ENCODE measurements at regions not wholly inside any gene's neighbourhood (a gene's known extent, or its start where the extent isn't known, plus 50 kb on each side); places are given as distances from the start of the nearest gene placed in this dataset.

DNA sequence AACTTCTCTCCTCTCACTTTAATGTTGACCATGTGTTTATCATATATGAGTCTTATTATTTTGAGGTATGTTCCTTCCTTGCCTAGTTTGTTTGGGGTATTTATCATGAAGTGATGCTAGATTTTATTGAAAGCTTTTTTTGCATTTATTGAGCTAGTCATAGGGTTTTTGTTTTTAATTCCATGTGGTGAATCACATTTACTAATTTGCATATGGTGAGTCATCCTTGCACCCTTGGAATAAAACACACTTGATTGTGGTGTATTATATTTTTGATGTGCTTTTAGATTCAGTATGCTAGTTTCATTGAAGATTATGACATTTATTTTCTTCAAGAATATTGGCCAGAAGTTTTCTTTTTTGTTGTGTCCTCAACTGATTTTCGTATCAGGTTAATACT is 464.6 kb downstream of the PCDH18 start:
- no peak for DNase-seq (ENCODE audit: low spot score)

DNA sequence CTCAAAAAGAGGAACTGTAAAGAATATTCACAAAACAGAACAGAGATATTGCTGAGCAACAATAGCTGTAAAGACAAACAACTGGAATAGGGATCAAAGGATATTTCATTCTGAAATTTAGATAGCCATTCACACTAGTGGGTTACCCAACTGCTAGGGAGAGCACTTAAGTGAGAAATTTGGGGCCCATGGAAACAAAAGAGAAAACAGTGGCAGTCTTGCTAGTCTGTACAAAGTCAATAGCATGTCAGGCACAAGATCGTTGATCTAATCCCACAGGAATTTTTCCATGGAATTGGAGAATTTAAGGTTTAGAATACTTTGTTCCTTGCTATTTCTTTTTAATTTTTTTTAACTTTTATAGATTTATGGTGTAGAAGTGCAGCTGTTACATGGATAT is 467.0 kb downstream of the PCDH18 start:
- no peak for DNase-seq (ENCODE audit: low spot score)

DNA sequence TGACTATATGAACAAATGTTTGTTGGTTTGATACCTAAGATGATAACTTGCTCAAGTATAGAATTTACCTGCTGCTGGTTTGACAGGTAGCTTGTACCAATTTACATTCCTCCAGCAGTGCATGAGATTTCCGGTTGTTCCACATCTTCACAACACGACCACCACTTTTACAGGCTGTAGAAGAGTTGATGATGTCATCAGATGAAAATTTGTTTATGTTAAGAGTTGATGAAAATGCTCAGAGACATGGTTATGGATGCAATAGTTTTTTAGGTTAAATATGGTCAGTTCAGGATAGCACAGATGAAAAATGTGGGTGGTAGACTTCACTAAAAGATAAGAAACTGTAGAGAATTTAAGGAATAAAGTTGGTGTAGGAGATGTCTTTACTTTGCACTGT is 468.3 kb downstream of the PCDH18 start:
- DNase-seq (ENCODE audit: low spot score): no peak

DNA sequence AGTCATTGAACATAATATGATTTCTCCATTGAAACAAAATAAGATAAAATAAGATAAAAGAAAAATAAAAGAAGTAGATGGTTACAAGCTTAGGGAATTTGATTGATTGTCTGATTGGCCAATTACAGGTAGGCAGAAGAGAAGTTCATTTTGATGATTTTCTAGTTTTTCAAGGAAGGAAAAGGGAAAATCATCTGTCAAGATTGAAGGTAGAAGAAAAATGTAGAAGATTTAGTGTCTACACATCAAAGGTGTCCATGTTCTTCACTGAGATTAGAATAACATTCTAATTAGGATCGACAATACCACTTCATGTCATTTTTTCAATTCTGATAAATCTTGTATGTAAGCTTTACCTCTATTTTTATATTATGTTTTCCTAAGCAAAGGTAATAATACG is 489.1 kb downstream of the PCDH18 start:
- DNase-seq (ENCODE audit: low spot score): no peak

DNA sequence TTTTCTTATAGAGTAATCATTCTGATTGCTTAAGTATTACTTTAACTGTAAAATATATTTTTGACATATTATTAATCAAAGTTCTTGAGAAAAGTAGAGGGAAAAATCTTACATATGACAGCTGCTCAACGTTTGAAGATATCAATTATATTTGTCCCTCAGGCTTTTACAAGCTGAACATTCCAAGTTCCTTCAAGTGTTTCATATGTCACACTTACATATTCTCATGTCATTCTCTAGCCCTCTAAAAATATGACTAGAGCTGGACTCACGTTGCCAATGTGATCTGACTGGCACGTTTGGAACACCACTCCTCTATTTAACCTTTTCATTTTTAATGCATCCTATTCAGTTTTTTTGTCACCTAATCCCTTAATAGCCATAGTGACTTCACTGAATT is 492.9 kb downstream of the PCDH18 start:
- DNase-seq (ENCODE audit: low spot score): no peak

DNA sequence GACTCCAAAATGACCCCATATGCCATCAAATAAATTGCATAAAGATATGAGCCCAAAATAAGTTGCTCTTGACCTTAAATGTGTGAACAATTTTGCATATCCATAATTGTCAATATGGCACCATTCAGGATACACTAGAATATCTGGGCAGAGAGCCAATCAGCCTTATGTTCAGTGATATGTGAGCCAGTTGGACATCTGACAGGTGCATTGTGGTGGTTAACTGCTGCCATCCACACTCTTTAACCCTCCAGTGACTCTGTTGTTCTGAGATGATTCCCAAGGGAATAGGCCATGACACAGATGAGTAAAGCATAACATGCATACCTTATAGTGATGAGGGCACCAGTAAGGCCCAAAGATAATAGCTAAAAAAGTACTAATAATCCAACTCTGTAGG is 500.1 kb downstream of the PCDH18 start:
- no peak for DNase-seq (ENCODE audit: low spot score)

DNA sequence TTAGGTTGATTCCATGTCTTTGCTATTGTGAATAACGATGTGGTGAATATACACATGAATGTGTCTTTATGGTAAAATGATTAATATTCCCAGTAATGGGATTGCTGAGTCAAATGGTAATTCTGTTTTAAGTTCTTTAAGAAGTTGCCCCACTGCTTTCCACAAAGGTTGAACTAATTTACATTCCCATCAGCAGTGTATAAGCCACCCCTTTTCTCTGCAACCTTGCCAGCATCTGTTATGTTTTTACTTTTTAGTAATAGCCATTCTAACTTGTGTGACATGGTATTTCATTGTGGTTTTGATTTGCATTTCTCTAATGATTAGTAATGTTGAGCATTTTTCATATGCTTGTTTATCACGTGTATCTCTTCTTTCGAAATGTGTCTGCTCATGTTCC is 503.3 kb downstream of the PCDH18 start:
- no peak for DNase-seq (ENCODE audit: low spot score)

DNA sequence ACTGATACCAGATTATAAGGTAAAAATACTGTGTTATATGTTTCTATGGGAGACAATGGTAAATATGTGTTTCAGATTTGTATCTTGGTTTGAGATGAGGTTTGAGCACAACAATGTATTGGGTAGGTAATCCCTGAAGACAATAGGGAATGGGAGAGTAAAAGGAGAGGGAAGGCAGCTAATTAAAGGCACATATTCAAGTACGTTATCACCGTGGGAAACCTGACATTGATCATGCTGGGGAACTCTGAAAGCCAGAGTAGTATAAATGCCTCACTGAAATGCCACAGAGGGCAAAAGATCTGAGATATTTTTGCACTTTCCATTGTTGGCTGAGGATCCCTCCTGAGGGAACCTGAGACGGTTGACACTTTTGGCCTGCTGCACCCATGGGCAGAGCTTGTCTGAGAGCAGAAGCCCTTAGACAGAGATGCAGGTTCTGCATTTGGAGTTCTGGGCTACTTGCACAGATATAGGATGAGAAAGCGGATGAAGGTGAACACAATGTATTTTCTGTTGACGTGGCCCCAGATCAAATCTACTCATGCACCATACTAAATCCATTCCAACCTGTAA is 506.7 kb downstream of the PCDH18 start:
- no peak for DNase-seq (ENCODE audit: low spot score)

DNA sequence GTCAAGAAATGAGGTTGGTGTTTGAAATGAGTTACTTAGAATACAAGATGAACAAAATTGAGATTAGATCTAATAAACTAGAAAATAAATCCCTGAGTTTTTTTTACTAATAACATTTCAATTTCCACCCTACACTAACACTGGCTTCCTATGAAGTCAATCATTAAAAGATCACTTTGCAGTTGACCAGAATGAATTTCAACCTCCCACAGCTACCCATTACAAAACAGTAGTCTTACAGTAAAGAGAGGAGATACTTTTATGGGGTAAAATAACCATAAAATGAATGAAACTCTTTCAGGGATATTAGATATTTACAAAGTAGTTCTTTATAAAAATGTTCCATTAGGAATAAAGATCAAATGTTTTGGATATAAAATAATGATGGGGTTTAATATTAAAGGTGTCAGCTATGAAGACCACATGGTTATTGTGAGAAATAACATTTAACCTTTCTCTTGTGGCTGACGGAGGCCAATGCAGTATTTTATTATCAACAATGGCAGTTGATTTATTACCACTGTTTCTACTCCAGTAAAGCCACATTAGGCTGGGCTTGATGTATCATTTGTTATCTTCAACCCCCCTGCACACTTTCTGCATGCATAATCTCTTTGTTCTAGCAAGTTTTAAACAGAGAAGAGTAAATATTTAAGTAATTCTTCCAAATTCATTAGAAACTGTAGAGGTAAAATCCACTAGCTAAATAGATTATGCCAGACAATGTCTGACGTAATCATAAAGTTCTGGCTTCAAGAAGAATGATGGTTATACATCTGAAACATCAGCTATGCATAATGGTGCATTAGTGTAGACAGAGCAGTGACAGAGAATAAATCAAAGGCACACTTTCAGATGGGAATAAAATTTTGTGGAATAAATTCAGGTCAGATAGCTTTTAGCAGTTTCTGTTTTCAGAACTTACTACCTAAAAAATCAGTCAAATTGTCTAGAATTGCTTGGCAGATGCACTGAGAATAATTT is 516.6 kb downstream of the PCDH18 start:
- DNase-seq (ENCODE audit: low spot score): no peak

DNA sequence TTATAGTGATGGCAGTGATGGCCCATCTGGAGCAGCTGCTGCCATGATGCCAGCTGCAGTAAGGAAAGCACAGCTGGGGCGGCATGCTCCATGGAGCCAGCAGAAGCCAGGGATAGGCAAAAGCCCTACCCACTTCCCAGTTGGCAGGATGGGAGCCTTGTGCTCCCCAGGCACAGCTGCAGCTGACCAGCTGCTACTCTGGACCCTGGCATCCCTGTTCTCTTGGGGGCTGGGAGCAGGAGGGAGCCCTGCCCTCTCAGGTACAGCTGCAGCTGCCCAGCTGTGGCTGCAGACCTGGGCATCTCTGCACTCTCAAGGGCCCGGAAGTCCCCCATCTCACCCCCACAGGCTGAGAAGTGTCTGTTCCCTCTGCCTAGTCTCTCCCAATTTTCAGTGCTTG is 531.9 kb downstream of the PCDH18 start:
- DNase-seq (ENCODE audit: low spot score): no peak

DNA sequence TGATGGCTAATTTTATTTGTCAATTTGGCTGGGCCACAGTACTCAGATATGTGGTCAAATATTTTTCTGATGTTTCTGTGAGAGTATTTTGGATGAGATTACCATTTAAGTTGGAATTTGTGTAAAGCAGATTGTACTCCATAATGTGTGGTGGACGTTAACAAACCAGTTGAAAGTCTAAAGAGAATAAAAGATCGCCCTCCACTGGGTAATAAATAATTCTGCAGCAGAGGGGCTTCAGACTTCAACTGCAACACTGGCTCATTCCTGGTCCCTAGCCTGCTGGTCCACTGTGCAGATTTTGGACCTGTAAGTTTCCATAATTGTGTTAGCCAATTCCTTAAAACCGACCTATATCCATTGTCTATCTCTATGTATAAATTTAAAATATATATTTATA is 540.3 kb downstream of the PCDH18 start:
- DNase-seq (ENCODE audit: low spot score): no peak

DNA sequence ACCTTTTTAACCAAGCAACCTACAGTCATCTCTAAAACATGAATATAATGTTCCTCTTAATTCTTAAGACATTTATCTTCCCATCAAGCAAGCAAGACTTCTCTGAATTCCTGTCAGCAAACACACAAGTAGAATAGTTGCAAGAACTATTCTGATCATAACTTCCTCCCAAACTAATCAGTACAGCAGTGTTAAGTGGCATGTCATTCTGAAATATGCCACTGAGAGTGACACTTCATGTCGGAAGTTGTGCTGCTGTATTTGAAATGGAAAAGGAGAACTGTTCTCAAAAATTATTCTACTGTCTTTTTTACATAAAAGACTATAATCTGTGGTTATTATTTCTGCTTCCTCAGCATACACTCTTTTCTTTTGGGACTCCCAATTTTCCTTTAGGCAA is 546.6 kb downstream of the PCDH18 start:
- no peak for DNase-seq (ENCODE audit: low spot score)

DNA sequence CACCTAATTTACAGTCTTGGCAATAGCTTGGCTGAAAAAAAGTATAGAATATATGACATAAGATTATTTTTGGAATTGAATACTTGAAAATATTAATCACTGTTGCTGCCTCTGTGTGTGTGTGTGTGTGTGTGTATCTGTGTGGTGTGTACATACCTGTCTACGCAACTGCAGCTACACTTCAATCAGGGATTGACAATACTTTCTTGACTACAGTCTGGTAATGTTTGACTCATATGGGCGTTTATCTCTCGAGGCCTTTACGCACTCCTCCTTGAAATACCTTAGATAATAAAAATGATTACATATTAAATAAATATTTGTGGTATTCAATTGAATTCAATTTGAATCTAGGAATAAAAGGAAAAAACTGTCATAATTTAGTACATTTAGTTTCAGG is 565.2 kb downstream of the PCDH18 start:
- no peak for DNase-seq (ENCODE audit: low spot score)

DNA sequence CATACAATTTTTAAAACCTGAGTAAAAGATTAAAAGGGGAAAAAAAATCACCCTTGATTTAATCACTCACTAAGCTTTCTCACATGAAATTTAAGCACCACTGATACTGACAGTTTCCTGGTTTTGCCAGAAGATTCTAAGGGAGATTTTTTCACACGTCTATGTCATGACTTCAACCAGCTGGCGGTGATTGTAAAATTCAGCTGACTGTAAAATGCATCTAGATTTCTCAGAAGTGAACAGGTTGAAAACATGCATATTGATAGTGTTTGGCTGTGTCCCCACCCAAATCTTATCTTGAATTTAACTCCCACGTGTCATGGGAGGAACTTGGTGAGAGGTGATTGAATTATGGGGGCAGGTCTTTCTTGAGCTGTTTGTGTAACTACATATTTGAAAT is 566.8 kb downstream of the PCDH18 start:
- DNase-seq (ENCODE audit: low spot score): no peak

DNA sequence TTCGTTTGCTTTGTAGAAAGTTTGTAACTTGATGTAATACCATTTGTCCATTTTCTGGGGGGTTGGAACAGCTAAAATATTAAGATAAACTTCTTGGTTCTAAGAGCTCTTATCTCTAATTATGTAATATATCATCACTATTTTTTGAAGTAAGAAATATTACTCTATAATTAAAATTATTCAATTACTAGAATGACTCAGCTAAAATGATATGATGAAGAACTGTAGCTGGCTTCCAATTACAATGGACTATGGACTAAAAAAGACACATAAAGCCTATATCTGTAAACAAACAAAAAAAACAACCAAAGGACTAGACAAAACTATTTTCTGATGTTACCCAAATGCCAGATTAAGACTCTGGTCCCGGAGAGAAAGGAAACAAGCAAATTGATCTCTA is 569.4 kb downstream of the PCDH18 start:
- DNase-seq (ENCODE audit: low spot score): no peak

DNA sequence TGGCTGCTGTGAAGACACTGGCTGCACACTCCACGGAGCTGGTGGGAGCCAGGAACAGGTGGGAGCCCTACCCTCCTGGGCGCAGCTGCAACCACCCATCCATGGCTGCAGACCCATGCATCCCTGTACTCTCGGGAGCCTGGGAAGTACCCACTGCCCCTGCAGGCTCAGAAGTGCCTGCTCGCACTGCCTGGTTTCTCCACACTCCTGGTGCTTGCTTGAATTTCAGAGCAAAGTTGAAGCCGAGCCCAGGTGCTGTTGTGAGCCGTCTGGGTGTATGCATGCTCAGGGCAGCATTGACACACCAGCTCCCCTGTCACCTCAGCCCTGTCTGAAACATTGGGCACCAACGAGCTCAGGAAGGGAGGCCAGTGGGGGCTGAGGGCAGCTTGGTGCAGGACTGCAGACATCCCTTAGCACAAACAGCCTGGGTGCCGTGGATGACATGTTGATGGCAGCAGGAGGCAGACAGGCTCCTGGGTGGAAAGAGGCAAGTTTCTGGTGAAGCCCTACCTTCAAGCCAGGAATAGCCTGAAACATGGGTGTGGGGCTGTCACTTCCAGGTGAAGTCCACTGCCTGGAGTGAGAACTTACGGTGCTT is 585.9 kb downstream of the PCDH18 start:
- no peak for DNase-seq (ENCODE audit: low spot score)

DNA sequence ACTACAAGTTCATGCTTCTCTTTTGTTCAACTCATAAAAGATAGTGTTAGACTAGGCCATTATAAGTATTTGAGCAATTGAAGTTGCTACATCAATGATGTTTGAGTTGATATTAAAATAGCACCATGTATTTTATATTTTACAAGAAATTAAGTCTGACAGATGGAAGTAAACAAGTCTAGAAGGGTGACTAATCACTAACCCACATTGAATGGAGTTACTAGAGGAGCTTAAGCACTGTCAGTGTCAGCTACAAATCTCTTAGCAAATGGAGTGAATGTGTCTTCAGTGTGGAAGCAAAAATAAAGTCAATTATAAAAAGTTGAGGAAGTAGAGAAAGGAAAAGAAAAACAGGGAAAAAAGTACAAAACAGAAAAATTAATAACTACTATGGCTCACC is 592.5 kb downstream of the PCDH18 start:
- DNase-seq (ENCODE audit: low spot score): no peak

DNA sequence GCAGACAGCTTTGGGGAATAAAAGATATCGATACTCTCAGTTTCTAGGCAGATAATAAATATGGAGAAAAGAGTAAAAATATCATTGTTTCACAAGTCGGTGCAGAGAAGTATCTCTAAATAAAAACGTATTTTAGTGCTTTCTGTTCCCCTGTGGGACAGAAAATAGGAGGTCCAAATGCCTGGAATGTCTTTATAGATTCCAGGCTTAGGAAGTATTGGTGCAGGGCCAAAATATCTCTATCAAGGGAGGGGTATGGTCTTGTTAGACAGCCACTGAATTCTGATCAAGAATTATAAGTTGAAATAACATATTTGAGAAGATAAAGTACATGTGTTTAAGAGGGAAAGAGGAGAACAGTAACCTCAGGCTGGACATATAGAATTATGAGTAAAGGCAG is 596.4 kb downstream of the PCDH18 start:
- DNase-seq (ENCODE audit: low spot score): no peak

DNA sequence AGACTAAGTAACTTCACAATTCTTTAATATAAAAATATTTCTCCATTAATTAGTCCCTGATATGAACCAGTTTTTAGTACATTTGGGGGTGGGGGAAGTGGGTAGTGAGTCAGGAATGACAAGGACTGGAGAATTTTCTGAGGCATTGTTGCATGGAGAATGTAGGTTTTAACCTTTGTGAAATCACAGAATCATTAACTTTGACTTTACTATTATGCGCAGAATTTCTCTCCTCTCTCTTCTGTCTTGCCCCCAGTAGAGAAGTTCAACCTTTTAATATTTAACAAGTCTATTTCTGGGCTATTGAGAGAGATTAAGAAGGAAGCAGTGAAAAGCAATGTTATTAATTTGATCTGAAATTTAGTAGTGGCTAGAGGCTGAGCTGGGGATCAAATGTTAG is 597.0 kb downstream of the PCDH18 start:
- no peak for DNase-seq (ENCODE audit: low spot score)

DNA sequence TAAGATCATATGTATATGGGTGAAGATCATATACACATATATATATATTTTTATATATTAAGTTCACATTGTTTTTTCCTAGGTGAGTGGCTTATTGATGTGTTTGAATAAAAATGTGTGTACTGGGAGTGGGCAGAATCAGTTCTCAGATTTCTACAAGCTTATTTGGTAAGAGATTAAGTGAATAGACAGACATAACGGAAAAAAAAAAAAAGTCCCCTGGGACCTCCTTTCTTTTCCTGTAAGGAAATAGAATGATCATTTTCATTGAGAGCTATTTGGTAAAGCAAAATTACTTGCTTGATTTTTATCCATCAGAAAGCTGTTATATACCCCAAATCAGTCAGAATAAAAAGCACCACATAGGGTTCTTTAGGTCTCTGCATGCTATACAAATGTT is 597.7 kb downstream of the PCDH18 start:
- no peak for DNase-seq (ENCODE audit: low spot score)

DNA sequence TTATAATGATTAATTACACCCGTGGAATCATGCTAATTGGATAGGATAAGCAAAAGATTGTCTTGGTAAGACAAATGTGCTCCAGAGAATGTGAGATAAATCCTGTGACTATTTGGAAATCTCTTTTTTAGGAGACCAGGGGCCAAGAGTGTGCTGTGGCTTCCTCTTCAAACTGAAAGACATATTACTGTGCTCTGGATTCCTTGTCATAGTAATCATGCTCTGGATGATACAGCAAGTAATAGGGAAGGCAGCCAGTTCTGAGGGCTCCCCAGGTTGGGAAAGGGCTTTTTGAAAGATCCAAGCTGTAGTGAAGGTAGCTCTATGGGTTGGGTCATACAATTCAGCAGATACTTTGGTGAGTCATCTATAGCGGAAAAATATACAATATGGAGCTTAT is 600.5 kb downstream of the PCDH18 start:
- DNase-seq (ENCODE audit: low spot score): no peak

DNA sequence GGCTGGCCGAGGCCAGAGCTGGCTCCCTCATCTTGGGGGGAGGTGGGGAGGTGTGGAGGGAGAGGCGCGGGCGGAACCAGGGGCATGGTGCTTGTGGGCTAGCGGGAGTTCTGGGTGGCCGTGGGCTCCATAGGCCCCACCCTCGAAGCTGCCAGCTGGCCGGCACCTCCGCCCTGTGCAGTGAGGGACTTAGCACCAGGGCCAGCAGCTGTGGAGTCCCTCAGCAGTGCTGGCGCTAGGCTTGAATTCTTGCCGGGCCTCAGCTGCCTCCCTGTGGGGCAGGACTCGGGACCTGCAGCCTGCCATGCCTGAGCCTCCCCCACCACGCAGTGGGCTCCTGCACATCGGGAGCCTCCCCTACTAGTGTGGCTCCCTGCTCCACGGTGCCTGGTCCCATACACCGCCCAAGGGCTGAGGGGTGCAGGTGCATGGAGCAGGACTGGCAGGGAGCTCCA is 603.3 kb downstream of the PCDH18 start:
- DNase-seq (ENCODE audit: low spot score): no peak

DNA sequence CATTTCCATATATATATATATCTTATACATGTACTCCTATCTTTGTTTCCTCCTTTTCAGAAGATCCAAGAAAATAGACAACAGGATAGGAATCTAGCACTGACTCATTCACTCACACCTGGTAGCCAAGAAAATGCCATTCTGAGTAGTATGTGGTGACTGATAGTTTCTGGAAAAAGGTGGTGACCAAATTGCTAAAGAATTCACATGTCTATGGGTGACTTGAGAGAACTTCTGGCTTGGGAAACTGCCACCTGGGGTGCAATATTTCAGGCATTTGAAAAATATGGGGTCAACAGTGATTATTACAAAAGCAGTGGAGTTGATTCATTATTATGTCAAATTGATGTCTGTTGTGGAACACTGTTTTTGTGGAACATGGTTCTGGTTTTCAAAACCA is 605.1 kb downstream of the PCDH18 start:
- DNase-seq (ENCODE audit: low spot score): no peak

Data from Ammon's horn (tissue), 1 donor.